ENCODE measurements at regions not wholly inside any gene's neighbourhood (a gene's known extent, or its start where the extent isn't known, plus 50 kb on each side); places are given as distances from the start of the nearest gene placed in this dataset.
"Not testable (repeated sequence)": the region's sequence is repeated elsewhere in the genome, so short reads cannot be mapped to it uniquely, and the experiment has no call there.

DNA sequence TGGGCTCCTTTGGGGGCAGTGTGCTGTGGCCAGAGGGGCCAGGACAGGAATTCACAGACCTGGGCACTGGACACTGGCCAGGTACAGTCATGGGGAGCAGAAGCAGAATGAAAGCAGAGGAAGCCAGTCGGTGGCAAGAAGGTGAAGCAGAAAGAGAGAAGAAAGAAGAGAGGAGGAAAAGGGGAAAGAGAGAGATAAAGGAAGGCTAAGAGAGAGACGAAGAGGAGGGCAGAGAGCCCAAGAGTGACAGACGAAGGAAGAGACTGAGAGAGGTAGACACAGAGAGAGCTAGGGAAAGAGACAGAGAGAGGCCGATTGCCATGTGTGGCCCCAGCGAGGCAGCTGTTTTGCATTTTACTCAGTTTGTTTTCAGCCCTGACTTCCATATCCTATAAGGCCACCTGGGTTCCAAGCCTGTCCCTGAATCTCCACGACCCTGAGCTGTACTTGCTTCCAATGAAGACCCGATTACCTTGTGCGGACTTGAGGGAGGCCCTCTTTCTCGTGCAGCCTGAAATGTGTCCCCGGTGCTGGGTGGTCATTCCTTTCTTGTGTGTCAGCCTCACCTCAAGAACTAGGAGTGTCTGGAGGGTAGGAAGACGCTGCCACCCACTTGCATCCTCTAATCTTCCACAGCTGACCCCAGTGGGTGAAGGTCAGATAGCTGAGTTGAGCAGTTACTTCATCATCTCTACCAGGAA, 73.9 kb downstream of the LSM3 start:
- DNase-seq: no peak

DNA sequence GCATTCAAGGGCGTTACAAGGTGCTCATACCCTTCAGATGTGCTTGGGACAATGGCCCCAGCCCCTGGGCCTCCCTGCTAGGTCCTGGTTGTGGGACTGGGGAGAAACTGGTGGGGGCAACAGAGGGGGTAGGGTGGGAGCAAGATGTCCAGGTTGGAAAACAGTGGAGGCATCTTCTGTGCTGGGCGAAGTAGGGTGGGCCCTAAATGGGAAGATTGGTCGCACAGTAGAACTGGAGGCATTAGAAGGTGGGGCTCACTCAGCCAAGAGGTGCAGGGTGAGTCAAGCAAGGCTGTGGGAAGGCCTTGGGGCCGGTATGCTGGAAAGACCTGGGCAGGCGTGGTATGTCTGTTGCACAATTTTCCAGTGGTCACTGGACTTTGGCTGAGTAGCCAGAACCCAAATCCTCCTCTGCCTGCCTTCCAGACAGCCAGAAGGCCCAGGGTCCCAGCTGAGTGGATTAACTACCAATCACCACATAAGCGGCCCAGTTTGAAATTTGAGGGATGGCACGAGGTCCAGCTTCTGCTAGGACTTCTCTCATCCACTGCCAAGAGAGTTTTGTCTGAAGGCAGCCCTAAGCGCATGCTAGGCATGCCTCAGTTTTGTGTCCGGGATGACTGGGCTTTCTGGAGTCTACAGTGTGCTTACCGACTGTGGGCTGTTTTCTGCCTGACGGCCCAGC, 74.5 kb downstream of the LSM3 start:
- no peak for DNase-seq

DNA sequence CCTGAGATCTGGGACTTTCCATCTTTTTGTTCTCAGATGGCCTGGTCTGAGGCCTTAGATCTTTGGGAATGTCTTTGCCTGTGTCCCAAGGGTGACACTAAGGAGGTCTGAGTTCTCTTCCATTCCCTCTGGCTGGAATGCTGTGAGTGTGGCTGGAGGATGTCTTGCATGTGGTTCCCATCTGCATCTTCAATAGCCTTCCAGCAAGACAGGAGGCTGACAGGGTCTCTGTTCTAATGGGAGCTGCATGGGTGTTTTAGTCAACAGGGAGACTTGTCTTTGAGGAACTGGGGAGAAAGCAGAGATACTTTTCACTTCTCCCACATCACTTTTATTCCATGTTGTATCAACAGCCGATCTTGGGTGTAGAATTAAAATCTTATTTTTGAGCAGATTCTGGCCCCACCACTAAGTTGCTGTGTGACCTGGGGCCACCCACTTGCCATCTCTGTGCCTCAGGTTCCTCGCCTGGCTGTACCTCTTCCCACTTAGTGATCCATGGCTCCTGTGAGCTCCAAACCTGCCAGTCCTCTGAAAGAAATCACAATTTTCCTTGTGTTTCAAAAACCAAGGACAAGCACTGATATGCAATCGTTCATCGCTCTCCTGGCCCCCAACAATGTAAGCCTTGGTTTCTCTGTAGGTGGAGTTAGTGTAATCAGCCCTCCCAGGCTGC, 75.2 kb downstream of the LSM3 start:
- DNase-seq: no peak

DNA sequence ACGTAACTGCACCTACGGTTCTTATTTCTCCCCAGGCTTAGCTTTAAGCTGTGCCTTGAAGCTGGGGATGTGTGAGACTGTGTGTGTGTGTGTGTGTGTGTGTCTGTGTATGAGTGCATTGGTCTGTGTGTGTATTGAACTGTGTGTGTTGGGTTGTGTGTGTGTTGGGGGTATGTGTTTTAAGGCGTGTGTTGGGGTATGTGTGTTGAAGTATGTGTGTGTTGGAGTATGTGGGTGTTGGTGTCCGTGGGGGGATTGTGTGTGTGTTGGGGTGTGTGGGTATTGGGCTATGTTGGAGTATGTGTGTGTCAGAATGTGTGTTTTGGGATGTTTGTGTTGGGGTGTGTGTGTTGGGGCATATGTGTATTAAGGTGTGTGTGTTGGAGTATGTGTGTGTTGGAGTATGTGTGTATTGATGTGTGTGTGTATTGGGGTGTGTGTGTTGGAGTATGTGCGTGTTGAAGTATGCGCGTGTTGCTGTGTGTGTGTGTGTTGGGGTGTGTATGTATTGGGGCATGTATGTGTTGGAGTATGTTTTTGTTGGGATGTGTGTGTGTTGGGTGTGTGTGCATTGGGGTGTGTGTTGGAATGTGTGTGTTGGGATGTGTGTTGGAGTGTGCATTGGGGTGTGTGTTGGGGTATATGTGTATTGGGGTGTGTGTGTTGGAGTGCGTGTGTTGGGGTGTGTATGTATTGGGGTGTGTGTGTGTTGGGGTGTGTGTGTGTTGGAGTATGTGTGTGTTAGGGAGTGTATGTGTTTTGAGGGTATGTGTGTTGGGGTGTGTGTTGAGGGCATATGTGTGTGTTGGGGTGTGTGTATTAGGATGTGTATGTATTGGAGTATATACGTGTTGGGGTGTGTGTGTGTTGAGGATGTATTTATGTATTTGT, 76.4 kb downstream of the LSM3 start:
- DNase-seq: no peak

DNA sequence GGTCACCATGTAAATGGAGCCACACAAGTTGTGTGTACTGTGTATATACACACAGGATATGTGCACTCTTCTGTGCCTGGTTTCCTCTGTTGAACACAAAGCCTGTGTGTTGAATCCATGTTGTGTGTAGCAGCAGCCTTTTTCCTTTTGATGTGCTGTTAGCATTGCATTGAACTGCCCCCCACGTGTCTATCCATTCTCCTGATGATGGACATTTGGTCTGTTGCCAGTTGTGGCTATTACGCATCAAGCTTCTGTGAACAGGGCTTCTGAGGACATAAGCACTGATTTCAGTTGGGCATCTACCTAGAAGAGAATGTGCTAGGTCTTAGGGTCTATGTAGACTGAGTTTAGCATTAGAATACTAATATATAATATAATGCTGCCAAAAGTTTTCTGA, 77.4 kb downstream of the LSM3 start:
- no peak for DNase-seq

DNA sequence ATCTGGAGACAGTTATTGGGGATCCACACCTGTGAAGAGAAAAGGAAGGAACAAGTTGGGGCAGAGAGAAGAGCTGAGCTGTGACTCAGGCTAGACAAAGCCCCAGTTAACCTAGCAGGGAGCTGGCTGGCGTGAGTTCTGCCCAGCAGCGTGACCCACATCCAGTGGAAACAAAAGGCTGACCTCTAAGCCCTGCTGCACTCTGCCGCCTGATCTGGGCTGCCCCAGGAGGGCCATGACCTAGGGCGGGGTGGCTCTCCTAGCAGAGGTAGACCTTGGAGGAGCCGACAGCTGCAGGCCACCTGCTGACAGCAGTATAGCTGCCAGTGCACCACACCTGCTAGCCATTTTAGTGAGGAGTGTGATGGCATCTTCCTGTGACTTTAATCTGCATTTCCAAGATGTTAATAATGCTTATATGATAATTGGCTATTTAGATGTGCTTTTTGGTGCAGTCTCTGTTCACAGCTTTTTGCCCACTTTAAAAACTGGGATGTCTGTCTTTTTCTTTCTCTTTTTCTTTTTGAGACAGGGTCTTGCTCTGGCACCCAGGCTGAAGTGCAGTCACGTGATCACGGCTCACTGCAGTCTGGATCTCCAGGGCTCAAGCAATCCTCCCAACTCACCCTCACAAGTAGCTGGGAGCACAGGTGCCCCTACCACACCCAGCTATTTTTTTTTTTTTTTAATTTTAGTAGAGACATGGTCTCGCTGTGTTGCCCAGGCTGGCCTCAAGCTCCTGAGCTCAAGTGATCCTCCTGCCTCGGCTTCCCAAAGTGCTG, 78.1 kb downstream of the LSM3 start:
- no peak for DNase-seq

DNA sequence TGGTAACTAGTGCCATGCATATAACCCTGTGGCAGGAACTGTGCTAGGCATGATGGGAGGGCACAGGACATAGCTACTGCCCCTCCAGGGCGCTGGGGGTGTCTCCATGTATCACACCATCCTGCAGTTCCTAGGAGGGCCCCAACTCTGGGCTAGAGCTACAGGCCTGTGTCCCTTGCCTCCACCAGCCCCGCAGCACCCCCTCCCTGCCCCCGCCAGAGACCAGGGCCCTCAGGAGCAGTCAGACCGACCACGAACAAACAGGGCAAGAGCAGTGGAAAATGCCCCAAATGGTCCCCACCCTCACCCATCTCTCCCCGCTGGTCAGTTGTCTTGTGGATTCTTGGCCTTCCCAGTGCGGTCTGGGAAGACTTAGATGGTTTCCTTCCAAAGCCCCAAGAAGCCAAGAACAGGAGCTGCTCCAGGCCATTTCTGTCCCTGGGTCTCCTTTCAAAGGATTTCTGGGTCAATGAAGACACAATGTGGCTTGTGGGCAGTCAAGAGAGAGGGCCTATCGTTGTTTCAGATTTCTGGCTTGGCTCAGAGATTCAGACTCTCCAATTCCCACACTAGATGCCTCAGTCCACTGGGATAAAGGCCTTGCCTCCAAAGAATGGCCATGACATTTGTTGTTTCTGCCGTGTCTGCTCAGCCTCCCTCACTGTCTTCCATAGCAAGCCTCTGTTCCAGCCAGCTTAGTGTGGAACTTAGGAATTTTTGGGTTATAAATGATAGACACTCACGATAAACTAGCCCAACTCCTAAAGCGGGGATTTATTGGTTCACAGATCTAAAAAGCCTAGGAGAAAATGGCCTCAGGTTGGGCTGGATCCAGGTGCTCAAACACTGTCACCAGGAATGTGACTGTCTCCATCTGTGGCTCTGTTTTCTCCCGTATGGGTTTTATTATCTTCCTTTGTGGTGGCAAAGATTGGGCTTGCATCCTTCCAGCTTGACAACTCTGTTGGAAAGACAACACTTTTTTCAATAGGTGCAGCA, 80.6 kb downstream of the LSM3 start:
- DNase-seq: no peak

DNA sequence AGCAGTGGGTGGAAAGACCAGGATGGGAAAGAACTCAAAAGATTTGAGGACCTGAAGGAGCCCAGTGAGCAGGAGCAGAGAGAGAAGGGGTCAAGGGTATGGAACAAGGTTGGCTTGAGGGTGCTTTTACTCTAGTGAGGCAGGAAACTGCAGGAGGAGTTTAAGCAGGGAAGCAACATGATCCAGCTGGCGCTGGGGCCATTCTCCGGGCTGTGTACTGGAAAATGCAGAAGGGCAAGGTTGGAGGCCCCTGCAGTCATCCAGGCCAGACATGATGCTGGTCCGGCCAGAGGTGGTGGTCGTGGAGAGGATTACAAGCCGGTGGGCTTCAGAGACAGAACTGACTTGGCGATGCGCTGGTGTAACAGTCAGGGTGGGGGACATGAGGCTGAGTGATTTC, 81.8 kb downstream of the LSM3 start:
- DNase-seq: no peak

DNA sequence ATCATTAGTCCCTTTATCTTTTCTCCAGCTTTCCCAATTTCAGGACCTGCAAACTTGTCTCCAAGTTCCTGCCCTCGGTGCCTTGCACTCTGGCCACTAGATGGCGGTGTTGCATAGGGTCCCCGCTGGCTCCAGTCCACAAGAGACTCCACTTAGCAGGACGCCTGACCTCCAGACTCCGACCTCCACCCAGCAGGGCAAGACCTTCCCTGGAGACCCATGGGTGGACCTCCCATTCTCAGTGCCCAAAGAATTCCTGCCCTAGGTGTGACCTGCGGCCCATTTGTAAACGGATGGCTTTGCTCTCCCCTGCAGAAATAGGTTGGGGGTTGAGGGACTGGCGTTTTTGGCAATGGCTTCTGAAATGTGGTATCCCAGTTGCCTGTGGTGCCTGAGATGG, 82.6 kb downstream of the LSM3 start:
- DNase-seq: peak; percentile 80

DNA sequence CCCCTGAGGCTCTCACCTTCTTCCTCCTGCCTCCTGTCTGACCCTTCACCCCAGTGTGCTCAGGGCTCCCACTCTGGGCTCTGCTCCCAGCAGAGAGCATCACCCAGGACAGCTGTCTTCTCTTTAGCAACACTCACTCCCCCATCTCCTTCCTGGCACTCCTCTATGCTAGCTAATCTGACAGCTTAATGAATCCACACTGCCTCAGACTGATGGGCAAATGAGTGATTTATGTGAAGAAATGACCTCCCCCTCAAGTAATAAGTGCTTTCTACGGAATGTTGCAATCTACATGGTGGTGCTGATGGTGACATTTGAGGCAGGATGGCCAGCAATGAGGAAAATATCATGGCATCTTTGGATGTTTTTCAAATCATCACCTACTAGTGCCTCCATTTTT, 83.6 kb downstream of the LSM3 start:
- DNase-seq: no peak

DNA sequence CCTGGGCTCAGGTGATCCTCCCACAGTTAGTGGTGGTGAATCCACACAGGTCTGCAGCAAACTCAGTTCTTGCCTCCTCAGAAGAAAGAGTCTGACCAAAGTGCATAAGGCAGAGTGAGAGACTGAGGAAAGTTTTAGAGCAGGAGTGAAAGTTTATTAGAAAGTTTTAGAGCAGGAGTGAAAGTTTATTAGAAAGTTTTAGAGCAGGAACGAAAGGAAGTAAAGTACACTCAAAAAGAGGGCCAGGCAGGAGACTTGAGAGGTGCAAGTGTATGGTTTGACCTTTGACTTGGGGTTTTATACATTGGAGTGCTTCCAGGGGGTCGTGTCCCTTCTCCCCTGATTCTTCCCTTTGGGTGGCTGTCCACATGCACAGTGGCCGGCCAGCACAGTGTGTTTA, 84.2 kb downstream of the LSM3 start:
- DNase-seq: no peak

DNA sequence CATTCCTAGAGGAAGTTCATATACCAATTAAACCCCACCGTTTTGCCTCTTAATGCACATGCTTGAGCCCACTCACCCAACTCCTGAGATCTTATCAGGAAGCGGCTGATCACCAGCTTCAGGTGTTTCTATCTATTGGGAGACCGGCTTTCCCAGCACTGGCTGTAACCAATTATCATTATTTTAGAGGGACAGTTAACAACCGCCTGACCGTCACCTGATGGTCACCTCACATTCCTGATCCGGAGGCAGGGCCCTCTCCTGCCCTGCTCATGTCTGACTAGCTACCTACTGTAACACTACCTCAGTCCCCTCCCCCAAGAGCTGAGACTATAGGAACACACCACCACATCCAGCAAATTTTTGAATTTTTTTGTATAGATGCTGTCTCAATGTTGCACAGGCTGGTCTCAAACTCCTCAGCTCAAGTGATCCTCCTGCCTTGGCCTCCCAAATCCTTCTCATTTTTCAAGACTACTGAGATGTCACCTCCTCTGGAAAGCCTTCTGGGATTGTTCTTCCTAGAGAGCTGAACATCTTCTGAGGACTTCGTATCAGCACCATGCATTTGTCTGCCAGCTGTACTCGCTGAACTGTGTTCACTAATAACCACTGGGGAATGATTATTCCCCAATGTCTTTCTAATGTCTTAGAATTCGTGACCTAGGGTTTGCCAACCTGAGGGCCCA, 84.8 kb downstream of the LSM3 start:
- DNase-seq: no peak

DNA sequence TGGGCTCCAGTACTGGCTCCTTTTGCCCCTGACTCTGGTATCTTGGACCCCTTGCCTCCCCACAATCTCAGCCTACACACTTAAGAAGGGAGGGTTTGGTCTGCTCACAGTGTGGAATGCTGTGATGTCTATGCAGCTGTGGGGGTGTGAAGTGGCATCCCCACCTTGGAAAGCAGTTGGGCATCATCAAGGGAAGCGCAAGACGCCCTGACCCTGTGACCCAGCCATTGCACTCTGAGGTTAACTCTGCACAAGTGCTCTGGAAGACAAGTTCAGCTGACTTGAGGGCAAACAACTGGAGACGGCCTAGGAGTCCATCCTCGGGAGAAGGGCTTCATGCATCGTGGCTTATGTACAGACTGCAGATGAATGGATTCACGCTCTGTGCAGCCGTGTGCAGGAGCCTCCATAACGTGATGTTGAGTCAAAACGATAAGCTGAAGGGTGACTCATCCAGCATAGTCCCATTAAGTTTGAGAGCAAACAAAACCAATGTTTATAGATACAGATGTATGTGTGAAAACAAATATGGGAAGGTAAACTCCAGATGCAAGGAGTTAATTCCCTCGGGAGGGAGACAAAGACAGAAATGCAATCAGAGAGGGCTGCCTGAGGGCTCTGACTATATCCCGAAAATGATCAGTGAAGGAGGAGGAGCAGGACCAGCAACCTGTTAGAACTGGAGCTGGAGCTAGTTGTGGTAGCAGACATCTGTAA, 86.8 kb downstream of the LSM3 start:
- DNase-seq: peak; percentile 59

DNA sequence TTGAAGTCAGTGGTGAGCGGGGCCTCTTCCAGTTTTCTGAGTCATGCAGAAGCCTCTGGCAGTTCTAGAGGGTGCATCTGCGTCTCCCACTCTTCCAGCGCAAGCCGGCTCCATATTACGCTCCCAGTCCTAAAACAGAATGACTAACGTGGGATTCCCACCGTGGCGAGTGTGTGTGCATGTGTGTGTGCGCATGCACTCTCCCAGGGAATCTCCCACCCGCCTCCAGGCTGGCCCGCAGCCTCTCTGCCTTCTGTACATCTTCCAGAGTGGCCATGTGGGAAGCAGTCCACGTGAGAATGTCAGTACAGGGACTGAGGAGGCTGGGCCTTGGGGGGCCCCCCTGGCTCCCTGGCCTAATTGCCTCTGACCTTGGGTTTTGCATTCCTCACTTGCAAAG, 87.7 kb downstream of the LSM3 start:
- DNase-seq: no peak

DNA sequence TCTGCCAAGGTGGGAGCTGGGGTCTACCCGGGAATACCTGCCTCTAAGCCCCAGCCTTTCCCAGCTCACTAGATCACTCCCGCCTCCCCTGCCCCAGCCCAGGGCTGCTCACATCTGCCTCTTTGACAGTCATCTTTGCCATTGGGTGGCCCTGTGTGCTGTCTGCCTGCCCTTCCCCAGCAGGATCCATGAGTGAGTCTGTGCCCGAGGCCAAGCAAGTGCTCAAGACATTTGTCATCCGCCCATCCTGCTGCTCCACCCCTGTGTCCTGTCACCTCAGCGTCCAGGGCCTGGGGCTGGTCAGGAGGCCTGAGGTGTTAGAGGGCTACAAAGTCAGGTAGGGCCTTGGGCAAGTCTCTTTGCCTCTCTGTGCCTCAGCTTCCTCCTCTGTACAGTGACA, 89.4 kb downstream of the LSM3 start:
- no peak for DNase-seq

DNA sequence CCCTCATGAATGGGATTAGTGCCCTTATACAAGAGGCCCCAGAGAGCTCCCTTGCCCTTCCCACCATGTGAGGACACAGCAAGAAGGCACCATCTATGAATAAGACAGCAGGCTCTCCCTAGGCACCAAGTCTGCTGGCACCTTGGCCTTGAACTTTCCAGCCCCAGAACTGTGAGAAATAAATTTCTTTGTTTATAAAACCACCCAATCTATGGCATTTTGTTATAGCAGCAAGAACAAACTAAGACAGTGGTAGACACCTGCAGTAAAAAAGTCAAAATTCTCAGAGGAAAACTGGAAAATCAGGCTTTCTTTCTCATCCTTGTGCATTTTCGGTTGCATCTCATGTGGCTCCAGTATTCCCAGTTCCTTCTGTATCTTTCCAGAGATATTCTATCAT, 90.3 kb downstream of the LSM3 start:
- DNase-seq: no peak

DNA sequence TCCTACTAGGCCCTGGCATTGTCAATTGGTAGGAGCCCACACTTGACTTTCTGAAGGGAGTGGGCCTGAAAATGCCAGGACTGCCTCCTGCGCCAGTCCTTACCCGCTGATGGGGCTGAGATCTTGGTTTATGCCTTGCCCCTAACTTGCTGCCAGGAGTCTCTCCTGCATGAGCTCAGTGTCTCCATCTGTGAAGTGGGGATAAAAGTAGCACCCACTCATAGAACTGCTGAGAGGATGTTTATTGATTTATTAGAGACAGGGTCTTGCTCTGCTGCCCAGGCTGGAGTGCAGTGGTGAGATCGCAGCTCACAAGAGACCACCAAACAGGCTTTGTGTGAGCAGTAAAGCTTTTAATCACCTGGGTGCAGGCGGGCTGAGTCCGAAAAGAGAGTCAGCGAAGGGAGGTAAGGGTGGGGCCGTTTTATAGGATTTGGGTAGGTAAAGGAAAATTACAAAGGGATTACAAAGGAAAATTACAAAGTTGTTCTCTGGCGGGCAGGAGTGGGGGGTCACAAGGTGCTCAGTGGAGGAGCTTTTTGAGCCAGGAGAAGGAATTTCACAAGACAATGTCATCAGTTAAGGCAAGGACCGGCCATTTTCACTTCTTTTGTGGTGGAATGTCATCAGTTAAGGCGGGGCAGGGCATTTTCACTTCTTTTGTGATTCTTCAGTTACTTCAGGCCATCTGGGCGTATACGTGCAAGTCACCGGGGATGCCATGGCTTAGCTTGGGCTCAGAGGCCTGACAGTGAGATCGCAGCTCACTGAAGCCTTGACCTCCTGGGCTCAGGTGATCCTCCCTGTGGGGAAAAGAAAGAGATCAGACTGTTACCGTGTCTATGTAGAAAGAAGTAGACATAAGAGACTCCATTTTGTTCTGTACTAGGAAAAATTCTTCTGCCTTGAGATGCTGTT, 93.7 kb downstream of the LSM3 start:
- not testable (repeated sequence) for DNase-seq

DNA sequence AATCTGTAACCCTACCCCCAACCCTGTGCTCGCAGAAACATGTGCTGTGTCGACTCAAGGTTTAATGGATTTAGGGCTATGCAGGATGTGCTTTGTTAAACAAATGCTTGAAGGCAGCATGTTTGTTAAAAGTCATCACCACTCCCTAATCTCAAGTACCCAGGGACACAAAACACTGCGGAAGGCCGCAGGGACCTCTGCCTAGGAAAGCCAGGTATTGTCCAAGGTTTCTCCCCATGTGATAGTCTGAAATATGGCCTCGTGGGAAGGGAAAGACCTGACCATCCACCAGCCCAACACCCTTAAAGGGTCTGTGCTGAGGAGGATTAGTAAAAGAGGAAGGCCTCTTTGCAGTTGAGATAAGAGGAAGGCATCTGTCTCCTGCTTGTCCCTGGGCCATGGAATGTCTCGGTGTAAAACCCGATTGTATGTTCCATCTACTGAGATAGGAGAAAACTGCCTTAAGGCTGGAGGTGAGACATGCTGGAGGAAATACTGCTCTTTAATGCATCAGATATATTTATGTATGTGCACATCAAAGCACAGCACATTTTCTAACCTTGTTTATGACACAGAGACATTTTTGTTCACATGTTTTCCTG, 94.4 kb downstream of the LSM3 start:
- DNase-seq: not testable (repeated sequence)

Measured in activated CD4-positive, alpha-beta T cell treated with anti-CD3 and anti-CD28 coated beads, Interleukin-2, Interleukin-6, amounts not matched to agents 100 ng/mL and 50 ng/mL, durations not matched to agents 16 hours and 8 hours (primary cell).